Lower leg skin (tissue), 4 donors: ENCODE measurements at regions not wholly inside any gene's neighbourhood (a gene's known extent, or its start where the extent isn't known, plus 50 kb on each side); places are given as distances from the start of the nearest gene placed in this dataset.
"Not testable (repeated sequence)": the region's sequence is repeated elsewhere in the genome, so short reads cannot be mapped to it uniquely, and the experiment has no call there.

ENCODE experiments used
- DNase-seq, 2 donors: peaks; one replicate each; pipeline ENCODE4 v3.0.0-alpha.2; 2019; ENCODE audit warnings: low spot score in 2 of 2
- H3K4me3 ChIP-seq: fragments of 200-600 bp; sonication (generic); 2 replicates; pipeline ENCODE4 v1.5.1; 2017; ENCODE audit warnings: mild to moderate bottlenecking, low read depth; ENCODE audit not compliant: poor library complexity, severe bottlenecking
- CTCF ChIP-seq, 3 donors: fragments of 450-650 bp; IDR thresholded peaks; one replicate each; pipeline ENCODE4 v1.5.1; 2016; ENCODE audit warnings: antibody characterized with exemption in 3 of 3, mild to moderate bottlenecking in 3 of 3, moderate library complexity in 2 of 3
- POLR2A ChIP-seq, 2 donors: fragments of 450-650 bp; IDR thresholded peaks; one replicate each; pipeline ENCODE4 v1.6.1; 2016 to 2017; ENCODE audit warnings: antibody characterized with exemption in 2 of 2, mild to moderate bottlenecking in 1 of 2, moderate library complexity in 1 of 2
- WGBS, 2 donors: methylation state at CpG; one replicate each; pipeline ENCODE4 v1.1.5; 2018; 5-methylcytosine and 5-hydroxymethylcytosine counted together
- intact Hi-C: fragments of 100-400 bp; cut with DNase I; formaldehyde crosslinking; loops from one replicate; pipeline ENCODE4 v1.15.0; 2023; ENCODE audit warnings: low total_unique reads

- H3K4me3 ChIP-seq = no peak overlapping the region
- intact Hi-C loops = loop anchor here (10.0 kb wide), 2 partner anchors 225 to 365 kb away; no protein-coding TSS in a partner anchor
- TF ChIP-seq CTCF (IDR thresholded peaks at IDR 0.05) (peak in 2 of 3 donors; percentile 36 to 84), POLR2A (IDR thresholded peaks at IDR 0.05) (no peak)
- WGBS, 2 donors = 33 to 38% methylated on average over 17 of the region's 17 CpGs
- peak; percentile 57 to 95 for DNase-seq
These were observed 95.5 kb downstream of the ANKRD10 start for GRCh38 chr13:110819203-110820014.

- TF ChIP-seq POLR2A (IDR thresholded peaks at IDR 0.05) (no peak), CTCF (IDR thresholded peaks at IDR 0.05) (no peak)
- no peak overlapping the region for H3K4me3 ChIP-seq
- WGBS, 2 donors = 62 to 67% methylated on average over 9 of the region's 9 CpGs
- intact Hi-C loops = loop anchor here (10.0 kb wide), 1 partner anchor 366 kb away; no protein-coding TSS in a partner anchor
- no peak for DNase-seq
These were observed 94.5 kb downstream of the ANKRD10 start for GRCh38 chr13:110820322-110820721.

- intact Hi-C loops = loop anchor here (10.0 kb wide), 1 partner anchor 367 kb away; no protein-coding TSS in a partner anchor
- not testable (repeated sequence) for H3K4me3 ChIP-seq, DNase-seq
- WGBS, 2 donors = 85 to 88% methylated on average over 25 of the region's 25 CpGs
These were observed 92.8 kb downstream of the ANKRD10 start for GRCh38 chr13:110821837-110822668.

GRCh38 chr13:110822669-110822945, 92.3 kb downstream of the ANKRD10 start:
- 84 to 86% methylated on average over 10 of the region's 10 CpGs for WGBS, 2 donors
- no peak overlapping the region for H3K4me3 ChIP-seq
- TF ChIP-seq CTCF (IDR thresholded peaks at IDR 0.05) (no peak), POLR2A (IDR thresholded peaks at IDR 0.05) (no peak)
- DNase-seq = no peak
- intact Hi-C loops = loop anchor here (10.0 kb wide), 1 partner anchor 368 kb away; no protein-coding TSS in a partner anchor

- no peak for DNase-seq
- no peak overlapping the region for H3K4me3 ChIP-seq
- TF ChIP-seq CTCF (IDR thresholded peaks at IDR 0.05) (no peak), POLR2A (IDR thresholded peaks at IDR 0.05) (no peak)
- intact Hi-C loops = loop anchor here (10.0 kb wide), 1 partner anchor 370 kb away; no protein-coding TSS in a partner anchor
- WGBS, 2 donors = 72 to 82% methylated on average over 13 of the region's 13 CpGs
These were observed 90.1 kb downstream of the ANKRD10 start for GRCh38 chr13:110824702-110825300.

GRCh38 chr13:110825516-110825915, 89.4 kb downstream of the ANKRD10 start:
- 84 to 87% methylated on average over 13 of the region's 13 CpGs for WGBS, 2 donors
- intact Hi-C loops = loop anchor here (10.0 kb wide), 1 partner anchor 371 kb away; no protein-coding TSS in a partner anchor
- H3K4me3 ChIP-seq = no peak overlapping the region
- DNase-seq = no peak
- TF ChIP-seq CTCF (IDR thresholded peaks at IDR 0.05) (no peak), POLR2A (IDR thresholded peaks at IDR 0.05) (no peak)
